ENCODE measurements at regions not wholly inside any gene's neighbourhood (a gene's known extent, or its start where the extent isn't known, plus 50 kb on each side); places are given as distances from the start of the nearest gene placed in this dataset.

DNA sequence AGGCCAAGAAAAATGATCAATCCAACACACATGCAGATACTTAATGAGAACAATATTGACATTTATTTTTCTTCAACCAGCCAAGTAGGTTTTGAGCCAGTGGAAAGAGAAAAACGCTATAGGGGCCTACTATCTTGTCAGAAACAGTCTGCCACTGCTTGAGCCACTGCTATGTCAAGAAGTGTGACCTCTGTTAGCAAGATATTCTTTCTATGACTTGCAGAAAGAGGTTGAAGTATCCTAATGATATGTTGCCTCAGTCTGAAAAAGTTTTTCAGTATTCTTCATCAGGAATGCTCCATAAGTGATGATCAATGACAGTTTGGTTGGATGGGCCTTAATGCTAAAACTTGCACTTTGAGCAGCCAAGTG is 328.4 kb upstream of the KCND2 start:
- TF ChIP-seq, protein P1, sequence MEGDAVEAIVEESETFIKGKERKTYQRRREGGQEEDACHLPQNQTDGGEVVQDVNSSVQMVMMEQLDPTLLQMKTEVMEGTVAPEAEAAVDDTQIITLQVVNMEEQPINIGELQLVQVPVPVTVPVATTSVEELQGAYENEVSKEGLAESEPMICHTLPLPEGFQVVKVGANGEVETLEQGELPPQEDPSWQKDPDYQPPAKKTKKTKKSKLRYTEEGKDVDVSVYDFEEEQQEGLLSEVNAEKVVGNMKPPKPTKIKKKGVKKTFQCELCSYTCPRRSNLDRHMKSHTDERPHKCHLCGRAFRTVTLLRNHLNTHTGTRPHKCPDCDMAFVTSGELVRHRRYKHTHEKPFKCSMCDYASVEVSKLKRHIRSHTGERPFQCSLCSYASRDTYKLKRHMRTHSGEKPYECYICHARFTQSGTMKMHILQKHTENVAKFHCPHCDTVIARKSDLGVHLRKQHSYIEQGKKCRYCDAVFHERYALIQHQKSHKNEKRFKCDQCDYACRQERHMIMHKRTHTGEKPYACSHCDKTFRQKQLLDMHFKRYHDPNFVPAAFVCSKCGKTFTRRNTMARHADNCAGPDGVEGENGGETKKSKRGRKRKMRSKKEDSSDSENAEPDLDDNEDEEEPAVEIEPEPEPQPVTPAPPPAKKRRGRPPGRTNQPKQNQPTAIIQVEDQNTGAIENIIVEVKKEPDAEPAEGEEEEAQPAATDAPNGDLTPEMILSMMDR (optimal IDR thresholded peaks at IDR 0.05 in 1 of 3, IDR thresholded peaks at IDR 0.05 in 1 of 3, conservative IDR thresholded peaks at IDR 0.05 in 1 of 3; ENCODE audit: extremely low read depth in 1 of 3, insufficient read depth in 2 of 3, low read length in 3 of 3): no peak
- TF ChIP-seq EZH2 (IDR thresholded peaks at IDR 0.05; ENCODE audit: low read length): no peak

Measured in keratinocyte (primary cell).